GM12873 (cell line): ENCODE measurements at regions not wholly inside any gene's neighbourhood (a gene's known extent, or its start where the extent isn't known, plus 50 kb on each side); places are given as distances from the start of the nearest gene placed in this dataset.

Experiments used
- TF ChIP-seq, protein P1 (sequence below): IDR thresholded peaks from 2 replicates; pipeline ENCODE4 v1.5.1; 2012; ENCODE audit warnings: low read depth, mild to moderate bottlenecking, moderate library complexity, low read length, control low read depth; ENCODE audit not compliant: insufficient read depth; ENCODE audit errors: missing control alignments

GRCh38 chr3:76645724-76646123 is 394.2 kb upstream of the ROBO2 start:
- TF ChIP-seq, protein P1, sequence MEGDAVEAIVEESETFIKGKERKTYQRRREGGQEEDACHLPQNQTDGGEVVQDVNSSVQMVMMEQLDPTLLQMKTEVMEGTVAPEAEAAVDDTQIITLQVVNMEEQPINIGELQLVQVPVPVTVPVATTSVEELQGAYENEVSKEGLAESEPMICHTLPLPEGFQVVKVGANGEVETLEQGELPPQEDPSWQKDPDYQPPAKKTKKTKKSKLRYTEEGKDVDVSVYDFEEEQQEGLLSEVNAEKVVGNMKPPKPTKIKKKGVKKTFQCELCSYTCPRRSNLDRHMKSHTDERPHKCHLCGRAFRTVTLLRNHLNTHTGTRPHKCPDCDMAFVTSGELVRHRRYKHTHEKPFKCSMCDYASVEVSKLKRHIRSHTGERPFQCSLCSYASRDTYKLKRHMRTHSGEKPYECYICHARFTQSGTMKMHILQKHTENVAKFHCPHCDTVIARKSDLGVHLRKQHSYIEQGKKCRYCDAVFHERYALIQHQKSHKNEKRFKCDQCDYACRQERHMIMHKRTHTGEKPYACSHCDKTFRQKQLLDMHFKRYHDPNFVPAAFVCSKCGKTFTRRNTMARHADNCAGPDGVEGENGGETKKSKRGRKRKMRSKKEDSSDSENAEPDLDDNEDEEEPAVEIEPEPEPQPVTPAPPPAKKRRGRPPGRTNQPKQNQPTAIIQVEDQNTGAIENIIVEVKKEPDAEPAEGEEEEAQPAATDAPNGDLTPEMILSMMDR, result no peak

GRCh38 chr3:76646921-76647562 is 392.9 kb upstream of the ROBO2 start:
- TF ChIP-seq, protein P1, result no peak

DNA sequence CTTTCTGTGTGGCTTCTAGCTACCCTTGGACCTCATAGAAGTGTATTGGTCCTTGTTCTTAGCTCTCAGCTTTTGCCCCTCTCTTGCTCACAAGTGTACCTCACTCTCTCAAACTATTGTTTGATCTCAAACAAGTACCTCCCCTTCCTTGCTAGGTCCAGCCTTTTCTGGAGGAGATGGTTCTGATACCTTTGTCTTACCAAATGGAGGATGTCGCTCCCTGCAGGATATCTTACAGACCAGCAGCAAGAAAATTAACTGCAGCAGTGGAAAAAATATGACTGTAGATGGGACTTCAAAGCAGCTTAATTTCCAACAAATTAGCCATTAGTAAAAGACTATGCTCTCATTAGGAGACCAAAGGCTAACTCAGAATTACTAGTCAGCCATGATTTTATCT is 388.1 kb upstream of the ROBO2 start:
- TF ChIP-seq, protein P1, result no peak

- TF ChIP-seq, protein P1, result no peak
These were observed 387.4 kb upstream of the ROBO2 start for GRCh38 chr3:76652524-76652923.

GRCh38 chr3:76653640-76654251 is 386.2 kb upstream of the ROBO2 start:
- TF ChIP-seq, protein P1, result no peak

DNA sequence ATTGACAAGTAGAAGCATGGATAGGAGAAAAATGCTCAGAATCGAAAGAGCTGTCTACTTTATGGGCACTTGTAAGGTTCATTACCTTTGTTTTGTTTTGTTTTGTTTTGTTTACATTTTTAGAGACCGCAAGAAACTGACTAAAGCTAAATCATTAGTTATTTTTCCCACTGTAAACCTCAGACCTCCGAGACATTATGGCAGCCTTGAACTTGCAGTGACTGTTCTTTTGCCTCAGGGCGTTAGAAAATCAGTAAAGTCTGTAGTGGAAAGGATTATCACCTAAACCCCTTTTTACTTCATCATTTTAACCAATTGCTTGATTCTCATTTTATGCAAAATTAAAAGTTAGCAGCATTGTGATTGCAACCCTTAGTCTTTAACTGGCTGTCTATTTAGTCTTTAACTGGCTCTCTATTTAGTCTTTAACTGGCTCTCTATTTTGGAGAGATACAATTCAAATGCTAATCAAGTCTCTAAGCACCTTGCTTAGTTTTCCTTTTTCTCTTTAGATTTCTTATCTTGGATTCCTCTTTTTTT is 383.3 kb upstream of the ROBO2 start:
- TF ChIP-seq, protein P1, result no peak

GRCh38 chr3:76657909-76658308 is 382.0 kb upstream of the ROBO2 start:
- TF ChIP-seq, protein P1, result no peak
